ENCODE measurements at regions not wholly inside any gene's neighbourhood (a gene's known extent, or its start where the extent isn't known, plus 50 kb on each side); places are given as distances from the start of the nearest gene placed in this dataset.

GRCh38 chrX:149157976-149158375, 347.1 kb downstream of the IDS start:
- Histone ChIP-seq H4K20me1 (ENCODE audit: control insufficient read depth, insufficient read depth, low read depth, low read length) (no peaks in the 10 kb centered on the region), H3K4me2 (ENCODE audit: low read length) (no peak overlapping the region), H3K36me3 (ENCODE audit: control insufficient read depth, low read length) (no peaks in the 10 kb centered on the region), H3K4me3 (ENCODE audit: low read length) (no peak overlapping the region), H3K27me3 (ENCODE audit: control insufficient read depth, low read length) (no peaks in the 10 kb centered on the region), H3K27ac (ENCODE audit: low read depth, low read length) (no peak overlapping the region), H3K9me3 (ENCODE audit: control insufficient read depth, insufficient read depth, low read length) (no peaks in the 10 kb centered on the region), H3K4me1 (ENCODE audit: control insufficient read depth, low read length) (no peaks in the 10 kb centered on the region), H3K9me2 (replicated peaks; ENCODE audit: control insufficient read depth, low read length) (no peaks in the 10 kb centered on the region), H3K79me2 (ENCODE audit: control insufficient read depth, low read length) (no peaks in the 10 kb centered on the region), H3F3A (ENCODE audit: control insufficient read depth, insufficient read depth) (no peaks in the 10 kb centered on the region)
- TF ChIP-seq EZH2phosphoT487 (IDR thresholded peaks at IDR 0.05; ENCODE audit: borderline replicate concordance, low read length): no peak
- TF ChIP-seq CTCF (IDR thresholded peaks at IDR 0.05; ENCODE audit: low read depth, low read length, poor library complexity, severe bottlenecking): no peak

- Histone ChIP-seq H3K4me3 (ENCODE audit: low read length) (no peak overlapping the region), H3K36me3 (ENCODE audit: control insufficient read depth, low read length) (no peaks in the 10 kb centered on the region), H3K79me2 (ENCODE audit: control insufficient read depth, low read length) (no peaks in the 10 kb centered on the region), H3K27ac (ENCODE audit: low read depth, low read length) (no peak overlapping the region), H3F3A (ENCODE audit: control insufficient read depth, insufficient read depth) (no peaks in the 10 kb centered on the region), H4K20me1 (ENCODE audit: control insufficient read depth, insufficient read depth, low read depth, low read length) (no peaks in the 10 kb centered on the region), H3K9me3 (ENCODE audit: control insufficient read depth, insufficient read depth, low read length) (no peaks in the 10 kb centered on the region), H3K4me2 (ENCODE audit: low read length) (no peak overlapping the region), H3K27me3 (ENCODE audit: control insufficient read depth, low read length) (no peaks in the 10 kb centered on the region), H3K4me1 (ENCODE audit: control insufficient read depth, low read length) (no peaks in the 10 kb centered on the region), H3K9me2 (replicated peaks; ENCODE audit: control insufficient read depth, low read length) (no peaks in the 10 kb centered on the region)
- TF ChIP-seq CTCF (IDR thresholded peaks at IDR 0.05; ENCODE audit: low read depth, low read length, poor library complexity, severe bottlenecking) (no peak), EZH2phosphoT487 (IDR thresholded peaks at IDR 0.05; ENCODE audit: borderline replicate concordance, low read length) (no peak)
Observed at GRCh38 chrX:149152941-149153340, 352.2 kb downstream of the IDS start.

- no peak for TF ChIP-seq EZH2phosphoT487 (IDR thresholded peaks at IDR 0.05; ENCODE audit: borderline replicate concordance, low read length)
- TF ChIP-seq CTCF (IDR thresholded peaks at IDR 0.05; ENCODE audit: low read depth, low read length, poor library complexity, severe bottlenecking): no peak
- Histone ChIP-seq H3K9me2 (replicated peaks; ENCODE audit: control insufficient read depth, low read length) (no peaks in the 10 kb centered on the region), H4K20me1 (ENCODE audit: control insufficient read depth, insufficient read depth, low read depth, low read length) (no peaks in the 10 kb centered on the region), H3F3A (ENCODE audit: control insufficient read depth, insufficient read depth) (no peaks in the 10 kb centered on the region), H3K36me3 (ENCODE audit: control insufficient read depth, low read length) (no peaks in the 10 kb centered on the region), H3K27me3 (ENCODE audit: control insufficient read depth, low read length) (no peaks in the 10 kb centered on the region), H3K4me2 (ENCODE audit: low read length) (no peak overlapping the region), H3K27ac (ENCODE audit: low read depth, low read length) (no peak overlapping the region), H3K4me3 (ENCODE audit: low read length) (no peak overlapping the region), H3K79me2 (ENCODE audit: control insufficient read depth, low read length) (no peaks in the 10 kb centered on the region), H3K4me1 (ENCODE audit: control insufficient read depth, low read length) (no peaks in the 10 kb centered on the region), H3K9me3 (ENCODE audit: control insufficient read depth, insufficient read depth, low read length) (no peaks in the 10 kb centered on the region)
Observed at GRCh38 chrX:149151805-149152757, 353.0 kb downstream of the IDS start.

Measured in DOHH2 (cell line).